ENCODE measurements at regions not wholly inside any gene's neighbourhood (a gene's known extent, or its start where the extent isn't known, plus 50 kb on each side); places are given as distances from the start of the nearest gene placed in this dataset.

DNA sequence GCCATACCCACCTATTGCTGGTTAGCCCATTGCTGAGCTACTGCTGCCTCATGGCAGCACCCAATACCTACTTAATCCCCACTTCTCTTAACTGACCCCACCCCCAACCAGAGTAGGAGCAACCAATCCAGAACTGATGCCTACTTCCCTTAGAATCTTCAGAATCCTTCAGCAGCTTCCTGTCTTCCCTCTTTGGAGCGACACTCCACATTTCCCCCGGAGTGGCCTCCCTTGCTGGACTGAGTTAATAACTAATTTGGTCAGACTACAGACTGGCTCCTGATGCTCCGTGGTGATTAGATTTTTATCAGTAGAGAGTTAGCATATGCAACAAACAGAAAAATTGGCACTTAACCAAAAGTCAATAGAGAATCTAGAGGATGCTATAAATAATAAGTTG is 51.2 kb upstream of the UBR2 start:
- no peak for DNase-seq

DNA sequence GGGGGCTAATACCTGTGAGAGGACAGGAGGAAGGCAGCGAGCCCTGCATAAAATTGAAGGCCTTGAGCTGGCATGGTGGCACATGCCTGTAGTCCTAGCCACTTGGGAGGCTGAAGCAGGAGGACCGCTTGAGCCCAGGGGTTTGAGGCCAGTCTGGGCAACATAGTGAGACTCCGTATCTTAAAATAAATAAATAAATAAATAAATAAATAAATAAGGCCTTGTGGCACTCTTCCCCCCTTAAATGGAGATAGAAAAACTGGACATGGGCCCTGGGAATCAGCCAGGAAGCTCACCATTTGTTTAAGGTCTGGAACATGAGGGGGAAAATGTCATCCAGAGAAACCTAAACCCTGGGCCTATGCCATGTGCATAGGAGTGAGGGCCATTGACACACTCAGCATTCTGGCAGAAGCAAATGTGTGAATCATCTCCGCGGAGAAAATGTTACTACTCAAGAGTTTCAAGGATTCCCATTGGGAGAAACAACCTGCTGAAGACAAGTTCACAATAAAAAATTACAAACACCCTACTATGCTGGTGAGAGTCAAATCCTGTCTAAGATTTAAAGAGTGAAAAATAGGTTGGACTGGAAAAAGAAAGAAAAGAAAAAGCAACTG is 51.9 kb upstream of the UBR2 start:
- no peak for DNase-seq

DNA sequence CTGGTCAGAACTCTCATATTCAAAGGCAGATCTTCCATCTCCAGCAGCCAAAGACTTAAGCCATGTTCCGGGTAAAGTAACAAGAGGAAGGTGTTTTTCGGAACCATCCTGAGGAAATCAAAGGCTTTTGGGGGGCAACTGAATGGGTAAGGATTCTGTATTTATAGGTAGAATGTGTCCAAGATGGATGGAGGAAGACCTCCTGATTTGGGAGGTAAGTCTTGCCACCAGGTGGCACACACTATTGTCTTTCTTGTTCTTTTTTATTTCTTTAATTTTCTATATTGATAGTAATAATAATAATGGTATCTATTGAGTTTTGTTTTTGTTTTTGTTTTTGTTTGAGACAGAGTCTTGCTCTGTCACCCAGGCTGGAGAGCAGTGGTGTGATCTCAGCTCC is 53.0 kb upstream of the UBR2 start:
- no peak for DNase-seq

DNA sequence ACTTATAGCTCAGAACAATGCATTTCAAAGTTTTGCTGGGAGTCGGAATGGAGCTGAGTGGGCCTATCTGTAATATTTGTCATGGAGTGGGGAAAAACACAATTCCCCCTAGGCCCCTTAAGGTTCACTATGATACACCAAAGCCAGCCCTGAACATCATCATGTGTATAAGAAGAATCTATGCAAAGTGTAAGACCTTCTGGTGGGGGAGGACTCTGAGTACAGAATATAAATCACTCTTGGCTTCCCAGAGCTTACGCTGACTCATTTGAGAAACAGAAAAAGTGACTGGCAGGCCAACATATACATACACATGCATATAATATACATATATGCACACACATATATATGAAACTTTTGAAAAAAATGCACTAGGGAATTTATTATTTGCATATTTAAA is 54.1 kb upstream of the UBR2 start:
- no peak for DNase-seq

DNA sequence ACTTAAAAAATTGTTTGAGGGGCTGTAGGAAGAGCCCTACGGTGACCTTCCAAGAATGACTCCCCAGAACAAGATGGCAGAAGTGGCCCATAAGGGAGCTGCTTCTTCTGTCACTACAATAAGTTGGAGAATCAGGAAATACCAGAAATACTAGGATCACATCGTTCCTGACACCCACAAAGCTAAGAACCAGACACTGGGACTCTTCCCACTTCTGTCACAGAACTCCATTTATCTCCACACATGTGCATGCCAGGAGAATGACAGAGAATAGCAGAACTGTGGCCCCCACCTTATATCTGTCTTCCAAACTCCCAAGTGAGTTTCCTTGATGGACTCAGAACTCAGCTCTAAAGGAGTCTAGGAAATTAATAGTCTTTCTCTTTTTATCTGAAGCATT is 54.6 kb upstream of the UBR2 start:
- no peak for DNase-seq

DNA sequence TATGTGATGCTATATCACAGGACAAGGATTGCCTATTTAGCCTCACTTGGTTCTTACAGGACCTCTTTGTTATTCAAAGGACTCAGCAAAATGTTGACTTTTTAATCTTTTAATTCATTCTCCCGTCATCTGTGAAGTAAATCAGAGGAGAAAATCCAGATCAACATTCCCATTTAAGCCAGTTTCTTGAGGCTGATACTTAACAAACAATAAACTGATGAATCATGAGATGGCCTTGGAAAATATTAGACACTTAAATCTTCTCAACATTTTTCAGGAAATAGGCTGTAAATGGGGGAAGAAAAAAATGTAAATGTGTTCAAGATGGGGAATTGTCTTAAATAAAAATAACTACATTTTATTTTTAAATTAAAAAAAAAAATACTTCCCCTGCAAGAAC is 55.9 kb upstream of the UBR2 start:
- peak; percentile 35 for DNase-seq

DNA sequence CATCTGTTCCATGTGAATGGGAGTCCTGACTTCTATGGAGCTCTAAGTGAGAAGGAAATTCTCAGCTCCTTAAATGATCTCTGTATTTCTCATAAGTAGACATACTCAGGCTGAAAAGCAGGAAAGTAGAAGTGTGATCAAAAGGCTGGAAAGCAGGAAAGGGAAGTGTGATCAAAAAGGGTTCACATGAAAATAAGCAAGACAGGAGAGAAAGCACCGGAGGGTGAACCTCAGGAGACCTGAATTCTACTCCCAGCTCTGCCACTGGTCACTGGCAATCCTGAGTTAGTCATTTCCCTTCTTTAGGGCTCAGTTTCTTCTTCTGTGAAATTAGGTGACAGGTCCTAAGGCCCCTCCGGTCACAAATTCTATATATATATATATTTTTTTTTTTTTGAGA is 55.5 kb upstream of the TRERF1 start:
- DNase-seq = no peak

DNA sequence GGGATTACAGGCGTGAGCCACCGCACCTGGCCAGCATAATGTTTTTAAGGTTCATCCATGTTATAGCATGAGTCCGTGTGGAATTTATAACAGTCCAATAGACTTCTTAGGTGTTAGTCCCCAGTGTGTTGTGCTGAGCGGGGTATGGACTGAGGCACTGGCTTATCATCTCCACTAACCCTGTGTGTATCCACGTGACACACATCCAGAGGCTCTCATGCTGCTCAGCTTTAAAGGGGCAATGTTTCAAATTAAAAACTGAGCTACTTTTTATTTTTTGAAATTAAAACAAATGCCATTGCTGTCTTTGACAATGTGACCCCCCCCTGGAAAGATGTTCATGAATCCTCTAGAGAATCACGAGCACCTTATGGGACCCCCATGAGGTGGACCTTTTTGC is 54.3 kb upstream of the TRERF1 start:
- DNase-seq = no peak

DNA sequence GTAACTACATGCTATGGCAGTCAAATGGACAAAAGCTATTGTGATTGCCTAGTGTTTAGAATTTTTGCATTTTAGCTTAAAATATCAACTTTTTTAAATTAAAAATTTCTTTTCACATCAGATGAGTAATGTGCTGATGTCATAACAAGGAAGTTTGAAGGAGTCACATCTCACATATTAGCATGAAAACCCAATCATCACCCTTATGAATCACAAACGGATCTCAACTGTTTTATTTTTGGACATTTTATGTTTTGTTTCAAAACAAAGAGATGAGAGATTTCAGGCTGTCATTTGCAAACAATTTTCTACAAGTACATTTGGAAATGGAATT is 53.6 kb upstream of the TRERF1 start:
- no peak for DNase-seq

DNA sequence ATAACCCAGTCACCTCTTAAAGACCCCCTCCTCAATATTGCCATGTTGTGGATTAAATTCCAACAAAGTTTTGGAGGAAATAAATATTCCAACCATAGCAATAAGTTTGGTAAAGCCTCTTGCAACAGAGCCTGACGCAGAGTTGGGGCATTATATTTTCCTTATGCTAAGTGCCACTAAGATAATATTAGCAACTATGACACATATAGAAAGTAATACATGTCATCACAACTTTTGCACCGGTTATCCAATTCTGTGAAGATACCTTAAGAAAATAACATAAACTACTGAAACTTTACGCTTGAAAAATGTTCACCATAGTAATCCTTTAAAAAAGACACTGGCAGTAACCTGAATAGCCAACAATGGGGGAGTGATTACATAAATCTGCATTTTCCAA is 52.2 kb upstream of the TRERF1 start:
- no peak for DNase-seq

DNA sequence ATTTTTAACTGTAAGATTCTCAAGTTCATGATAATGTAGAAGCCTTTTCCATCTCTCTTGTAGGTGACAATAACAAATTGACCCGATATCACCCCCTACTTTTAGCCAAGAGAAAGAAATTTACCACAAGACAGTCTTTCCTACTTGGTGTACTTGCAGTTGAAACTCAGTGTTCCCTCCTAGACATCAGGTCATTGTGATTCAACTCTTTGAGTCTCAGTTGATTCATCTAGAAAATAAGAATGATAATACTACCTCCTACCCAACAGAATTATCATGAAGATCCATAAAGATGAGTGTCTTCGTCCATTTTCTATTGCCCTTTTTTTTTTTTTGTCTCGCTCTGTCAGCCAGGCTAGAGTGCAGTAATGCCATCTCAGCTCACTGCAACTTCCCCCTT is 51.3 kb upstream of the TRERF1 start:
- no peak for DNase-seq

DNA sequence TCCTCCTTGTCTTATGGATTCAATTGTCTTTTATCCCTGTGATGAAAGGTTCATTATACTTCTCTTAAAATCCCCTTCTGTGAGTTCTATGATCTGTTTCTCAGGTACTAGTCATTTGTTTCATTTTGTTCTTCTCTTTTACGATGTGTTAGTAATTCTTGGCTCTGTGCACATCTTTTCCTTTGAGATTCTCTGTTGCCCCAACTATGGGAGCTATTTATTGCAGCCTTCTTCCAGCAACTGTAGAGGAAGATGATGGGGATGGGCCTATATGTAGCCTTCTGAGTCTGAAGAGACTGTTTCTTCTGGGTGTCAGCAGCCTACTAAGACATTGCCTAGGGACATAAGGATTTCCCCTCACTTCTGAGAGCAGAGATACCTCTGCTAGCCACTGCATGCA is 50.4 kb upstream of the TRERF1 start:
- DNase-seq = no peak
